GM18868 (cell line): ENCODE measurements at regions not wholly inside any gene's neighbourhood (a gene's known extent, or its start where the extent isn't known, plus 50 kb on each side); places are given as distances from the start of the nearest gene placed in this dataset.

ENCODE experiments used
- ATAC-seq: cut with Tn5 transposase; IDR thresholded peaks from one replicate; pipeline ENCODE4 v1.9.1; 2021; ENCODE audit warnings: mild to moderate bottlenecking, moderate library complexity; ENCODE audit not compliant: unreplicated experiment

DNA sequence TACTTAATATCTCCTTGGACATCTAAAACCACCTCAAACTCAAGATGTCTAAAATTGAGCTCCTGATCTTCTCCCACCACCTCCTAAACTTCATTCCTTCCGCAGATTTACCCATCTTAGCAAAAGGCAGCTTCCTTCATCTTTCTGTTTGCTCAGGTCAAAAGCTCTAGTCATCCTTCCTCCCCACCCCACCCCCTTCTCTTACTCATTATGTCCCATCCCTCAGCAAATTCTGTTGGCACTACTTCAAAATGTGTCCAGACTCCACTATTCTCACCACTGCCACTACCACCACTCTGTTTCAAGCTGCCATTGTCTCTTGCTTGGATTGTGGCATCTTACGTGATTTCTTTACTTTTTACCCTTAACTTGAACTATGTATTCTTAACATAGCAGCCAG, 59.2 kb upstream of the ZDHHC17 start:
- ATAC-seq, result no peak

DNA sequence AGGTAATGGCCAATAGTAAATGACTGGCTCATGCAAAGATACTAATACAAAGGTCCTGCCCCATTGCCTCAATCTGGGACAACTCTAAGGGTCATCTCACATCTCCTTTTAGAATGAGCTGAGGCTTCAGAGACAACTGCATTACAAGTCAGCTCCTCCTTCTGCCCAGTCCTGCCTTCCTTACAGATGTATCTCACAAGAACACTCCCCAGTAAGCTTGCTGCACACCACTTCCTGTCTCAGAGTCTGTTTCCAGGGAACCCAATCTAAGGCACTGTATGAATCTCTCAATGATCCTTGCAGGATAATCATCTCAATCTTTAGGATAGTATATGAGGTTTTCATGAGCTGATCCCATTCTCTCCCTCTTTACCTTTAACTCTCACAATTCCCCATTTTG, 57.8 kb upstream of the ZDHHC17 start:
- no peak for ATAC-seq

DNA sequence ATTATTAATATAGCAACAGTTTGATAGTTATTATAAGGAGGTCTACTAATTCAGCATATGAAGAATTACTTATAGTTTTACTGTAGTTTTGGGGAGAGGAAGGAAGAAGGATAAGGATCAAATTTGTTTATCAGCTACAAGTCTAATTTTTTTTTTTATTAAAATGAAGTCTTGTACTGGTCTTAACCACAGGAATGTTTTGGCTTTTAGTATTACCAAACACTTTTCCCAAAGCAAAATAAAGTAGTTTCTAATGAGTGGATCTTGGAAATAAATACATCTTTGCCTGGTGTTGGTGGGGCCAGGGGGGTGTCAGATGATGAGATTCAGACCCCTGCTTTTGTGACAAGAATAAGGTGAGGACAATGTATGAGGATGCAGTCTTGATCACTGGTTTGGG, 57.2 kb upstream of the ZDHHC17 start:
- no peak for ATAC-seq

DNA sequence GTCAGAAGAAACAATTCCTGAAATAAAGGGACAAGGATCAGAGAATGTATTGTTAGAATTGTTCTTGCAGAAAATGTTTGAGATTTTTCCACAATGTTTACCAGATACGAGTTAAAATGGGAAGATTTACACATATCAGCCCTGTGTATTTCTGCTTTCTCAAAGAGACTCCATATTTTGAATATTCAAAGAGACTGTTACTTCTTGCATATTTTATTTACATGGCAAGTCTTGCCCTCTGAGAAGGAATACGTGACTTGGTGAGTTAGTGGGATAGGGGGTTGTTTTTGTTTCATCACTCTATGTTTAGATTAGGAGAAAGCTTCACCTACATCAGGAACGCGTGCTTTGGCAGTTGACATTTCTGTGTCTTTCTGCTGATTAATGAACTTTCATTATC, 56.1 kb upstream of the ZDHHC17 start:
- ATAC-seq, result no peak

DNA sequence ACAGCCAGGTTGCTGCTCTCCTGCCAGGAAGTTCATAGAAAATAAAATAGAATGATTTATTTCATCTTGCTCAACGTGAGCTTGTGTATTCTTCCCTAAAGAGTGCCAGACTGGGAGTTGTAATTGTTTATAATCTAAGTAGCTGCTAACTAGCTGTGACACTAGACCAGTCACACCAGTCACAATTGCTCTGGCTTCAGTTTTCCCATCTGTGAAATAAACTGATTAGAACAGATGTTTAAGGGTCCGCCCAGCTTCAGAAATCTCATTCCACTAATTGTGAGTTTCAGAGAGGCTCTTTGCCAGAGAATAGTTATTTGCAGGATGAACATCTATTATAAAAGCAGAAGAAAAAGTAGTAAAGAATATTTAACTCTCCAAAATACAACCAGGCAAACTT, 55.6 kb upstream of the ZDHHC17 start:
- ATAC-seq, result no peak

DNA sequence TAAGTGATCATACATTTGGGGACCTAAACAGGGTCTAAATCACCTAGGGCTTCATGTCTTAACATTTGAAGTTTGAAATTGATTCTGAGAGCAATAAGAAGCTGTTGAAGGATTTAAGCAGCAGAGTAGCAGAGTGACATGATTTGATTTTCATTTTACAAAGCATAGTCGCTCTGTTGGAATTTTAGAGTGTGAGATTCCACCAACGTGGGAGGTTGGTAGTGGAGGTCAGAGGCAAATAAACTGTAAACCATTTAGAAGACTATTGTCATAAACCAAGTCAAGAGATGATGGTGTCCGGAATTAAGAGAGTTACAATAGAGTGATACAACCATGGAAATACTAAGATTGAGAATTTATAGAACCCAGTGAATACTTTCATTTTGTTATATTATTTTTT, 52.7 kb upstream of the ZDHHC17 start:
- ATAC-seq, result no peak

DNA sequence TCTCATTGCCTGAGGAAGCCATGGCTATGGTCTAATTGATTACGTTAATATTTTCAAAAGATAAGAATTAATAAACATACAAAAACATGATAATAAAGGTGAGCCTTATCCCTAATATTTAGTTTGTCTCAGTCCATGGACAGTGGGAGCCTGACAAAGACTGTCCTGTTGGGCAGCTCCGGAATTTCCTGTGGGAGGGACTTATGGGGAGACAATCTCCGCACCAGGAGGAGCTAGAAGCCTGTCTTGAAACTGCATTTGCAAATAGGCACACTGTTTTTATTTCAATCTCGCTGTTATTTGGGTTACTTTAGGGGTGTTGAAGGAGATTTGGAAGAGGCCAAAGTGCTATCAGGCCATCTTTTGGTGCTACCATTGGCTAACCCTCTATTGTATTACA, 50.8 kb upstream of the ZDHHC17 start:
- ATAC-seq, result no peak

DNA sequence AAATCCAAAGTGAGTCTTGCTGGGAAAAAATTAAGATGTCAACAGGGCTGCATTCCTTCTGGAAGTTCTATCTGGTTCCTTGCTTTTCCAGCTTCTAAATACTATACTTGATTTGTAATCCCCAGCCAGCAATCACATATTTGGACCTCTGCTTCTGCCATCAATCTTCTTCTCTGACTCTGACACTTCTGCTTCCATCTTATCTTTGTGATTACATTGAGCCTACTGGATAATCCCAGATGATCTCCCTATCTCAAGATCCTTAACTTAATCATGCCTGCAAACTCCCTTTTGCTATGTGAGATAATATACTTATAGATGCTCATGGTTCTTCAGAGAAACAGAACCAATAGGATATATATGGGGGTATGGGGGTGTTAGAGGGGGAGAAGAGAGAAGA, 49.9 kb upstream of the ZDHHC17 start:
- no peak for ATAC-seq
